Gastrocnemius medialis (tissue), 4 donors: ENCODE measurements at regions not wholly inside any gene's neighbourhood (a gene's known extent, or its start where the extent isn't known, plus 50 kb on each side); places are given as distances from the start of the nearest gene placed in this dataset.

Experiments
- ATAC-seq, 2 donors: fragments of 150-250 bp; one replicate each; pipeline ENCODE4 v1.9.1; 2016
- DNase-seq, 2 donors: peaks; one replicate each; pipeline ENCODE4 v3.0.0-alpha.2; 2019
- H3K27ac ChIP-seq, 4 donors: fragments of 200-600 bp; sonication (generic); 1 replicate in 1 of 4; 2 replicates in 3 of 4; pipeline ENCODE4 v1.5.1; 2016 to 2018; ENCODE audit warnings: mild to moderate bottlenecking in 2 of 4, moderate library complexity in 1 of 4
- H3K27me3 ChIP-seq, 3 donors: fragments of 200-600 bp; sonication (generic) in 2 of 3; 1 replicate in 1 of 3; 2 replicates in 2 of 3; pipeline versions ENCODE4 v1.5.1 to v1.6.0; 2016 to 2019; ENCODE audit warnings: mild to moderate bottlenecking in 1 of 3, moderate library complexity in 1 of 3
- H3K36me3 ChIP-seq, 2 donors: fragments of 200-600 bp; sonication (generic) in 1 of 2; one replicate each; pipeline ENCODE4 v1.5.1; 2017 to 2018
- H3K4me1 ChIP-seq, 2 donors: fragments of 200-600 bp; sonication (generic) in 1 of 2; one replicate each; pipeline ENCODE4 v1.5.1; 2016 to 2017; ENCODE audit warnings: mild to moderate bottlenecking in 2 of 2
- H3K4me3 ChIP-seq, 4 donors: fragments of 200-600 bp; sonication (generic) in 3 of 4; 1 replicate in 1 of 4; 2 replicates in 3 of 4; pipeline ENCODE4 v1.5.1; 2016 to 2019; ENCODE audit warnings: mild to moderate bottlenecking in 2 of 4
- H3K9me3 ChIP-seq, 3 donors: fragments of 200-600 bp; sonication (generic) in 2 of 3; 1 replicate in 1 of 3; 2 replicates in 2 of 3; pipeline ENCODE4 v1.5.1; 2016 to 2019
- CTCF ChIP-seq, 5 experiments: fragments of 450-650 bp in 3 of 5; fragments of 200-600 bp in 2 of 5; sonication (generic) in 2 of 5; IDR thresholded peaks in 4 of 5; conservative IDR thresholded peaks in 1 of 5; 1 replicate in 4 of 5; 2 replicates in 1 of 5; pipeline ENCODE4 v1.5.1; 2016 to 2019; ENCODE audit warnings: antibody characterized with exemption in 5 of 5, mild to moderate bottlenecking in 3 of 5, moderate library complexity in 3 of 5
- POLR2A ChIP-seq, 2 donors: fragments of 450-650 bp; IDR thresholded peaks; one replicate each; pipeline ENCODE4 v1.6.1; 2017; ENCODE audit warnings: antibody characterized with exemption in 2 of 2, mild to moderate bottlenecking in 2 of 2, moderate library complexity in 2 of 2
- in situ Hi-C, 4 donors: fragments of 200-750 bp; cut with MboI; loops; one replicate each; pipeline versions ENCODE4 v1.15.0 to v1.8.0; 2017; ENCODE audit warnings: low sequenced_read_pairs in 4 of 4
- intact Hi-C: fragments of 100-400 bp; cut with DNase I; formaldehyde crosslinking; loops from one replicate; pipeline ENCODE4 v1.15.1; 2023; ENCODE audit warnings: low total_unique reads

GRCh38 chr18:54089749-54090459 lies 134.6 kb downstream of the MBD2 start:
- no peaks in the 10 kb centered on the region for H3K9me3 ChIP-seq
- DNase-seq: no peak
- no peak overlapping the region for H3K27ac ChIP-seq
- no peaks in the 10 kb centered on the region for H3K36me3 ChIP-seq
- ATAC-seq: no peak
- in situ Hi-C loops (no loop called here), intact Hi-C loops (no loop called here)
- no peaks in the 10 kb centered on the region for H3K4me1 ChIP-seq
- H3K4me3 ChIP-seq: no peak overlapping the region
- no peak for TF ChIP-seq POLR2A (IDR thresholded peaks at IDR 0.05)
- TF ChIP-seq CTCF (IDR thresholded peaks at IDR 0.05 in 4 of 5, conservative IDR thresholded peaks at IDR 0.05 in 1 of 5): no peak
- H3K27me3 ChIP-seq: no peaks in the 10 kb centered on the region

- H3K27me3 ChIP-seq: no peaks in the 10 kb centered on the region
- H3K27ac ChIP-seq: no peak overlapping the region
- TF ChIP-seq CTCF (IDR thresholded peaks at IDR 0.05 in 4 of 5, conservative IDR thresholded peaks at IDR 0.05 in 1 of 5) (no peak), POLR2A (IDR thresholded peaks at IDR 0.05) (no peak)
- H3K36me3 ChIP-seq: no peaks in the 10 kb centered on the region
- no peak for DNase-seq
- H3K9me3 ChIP-seq: no peaks in the 10 kb centered on the region
- no peak for ATAC-seq
- in situ Hi-C loops (no loop called here), intact Hi-C loops (no loop called here)
- H3K4me3 ChIP-seq: no peak overlapping the region
- H3K4me1 ChIP-seq: no peaks in the 10 kb centered on the region
These were observed 137.6 kb downstream of the MBD2 start for GRCh38 chr18:54086863-54087262.

- no peaks in the 10 kb centered on the region for H3K9me3 ChIP-seq
- no peaks in the 10 kb centered on the region for H3K27me3 ChIP-seq
- H3K4me1 ChIP-seq: no peaks in the 10 kb centered on the region
- DNase-seq (no peak), ATAC-seq (no peak)
- intact Hi-C loops (no loop called here), in situ Hi-C loops (no loop called here)
- H3K4me3 ChIP-seq: no peak overlapping the region
- no peak overlapping the region for H3K27ac ChIP-seq
- no peaks in the 10 kb centered on the region for H3K36me3 ChIP-seq
- no peak for TF ChIP-seq CTCF (IDR thresholded peaks at IDR 0.05 in 4 of 5, conservative IDR thresholded peaks at IDR 0.05 in 1 of 5)
- no peak for TF ChIP-seq POLR2A (IDR thresholded peaks at IDR 0.05)
These were observed 138.2 kb downstream of the MBD2 start for GRCh38 chr18:54086046-54086802.

GRCh38 chr18:54080858-54081257 lies 143.6 kb downstream of the MBD2 start:
- no peak for ATAC-seq

More at GRCh38 chr18:54080858-54081257, 143.6 kb downstream of the MBD2 start:
- Histone ChIP-seq H3K4me3 (no peak overlapping the region), H3K27me3 (no peaks in the 10 kb centered on the region), H3K36me3 (no peaks in the 10 kb centered on the region), H3K9me3 (no peaks in the 10 kb centered on the region), H3K27ac (no peak overlapping the region), H3K4me1 (no peaks in the 10 kb centered on the region)
- TF ChIP-seq CTCF (IDR thresholded peaks at IDR 0.05 in 4 of 5, conservative IDR thresholded peaks at IDR 0.05 in 1 of 5) (no peak), POLR2A (IDR thresholded peaks at IDR 0.05) (no peak)
- intact Hi-C loops: no loop called here
- in situ Hi-C loops: no loop called here
- DNase-seq: no peak
